Esophagus (tissue), 2 donors: ENCODE measurements at regions not wholly inside any gene's neighbourhood (a gene's known extent, or its start where the extent isn't known, plus 50 kb on each side); places are given as distances from the start of the nearest gene placed in this dataset.

ENCODE experiments used
- H3K27ac ChIP-seq, 2 donors: one replicate each; pipeline ENCODE4 v1.5.1; 2013; ENCODE audit warnings: low read depth in 2 of 2, mild to moderate bottlenecking in 2 of 2, inconsistent platforms in 1 of 2, low read length in 1 of 2, moderate library complexity in 1 of 2
- H3K27me3 ChIP-seq, 2 donors: one replicate each; pipeline ENCODE4 v1.6.1; 2013; ENCODE audit warnings: low read length in 2 of 2, control low read depth in 1 of 2, mild to moderate bottlenecking in 1 of 2; ENCODE audit not compliant: insufficient read depth in 2 of 2, control insufficient read depth in 1 of 2
- H3K36me3 ChIP-seq, 2 donors: one replicate each; pipeline ENCODE4 v1.6.1; 2013; ENCODE audit warnings: low read length in 1 of 2; ENCODE audit not compliant: control insufficient read depth in 2 of 2, insufficient read depth in 2 of 2
- H3K4me1 ChIP-seq, 2 donors: one replicate each; pipeline ENCODE4 v1.6.1; 2013; ENCODE audit warnings: low read length in 1 of 2; ENCODE audit not compliant: control insufficient read depth in 2 of 2, insufficient read depth in 2 of 2
- H3K4me3 ChIP-seq, 2 donors: one replicate each; pipeline ENCODE4 v1.5.1; 2013; ENCODE audit warnings: low read length in 2 of 2, mild to moderate bottlenecking in 2 of 2, low read depth in 1 of 2, moderate library complexity in 1 of 2
- H3K9me3 ChIP-seq, 2 donors: one replicate each; pipeline ENCODE4 v1.6.1; 2013; ENCODE audit warnings: mild to moderate bottlenecking in 2 of 2, low read depth in 1 of 2, low read length in 1 of 2, moderate library complexity in 1 of 2; ENCODE audit not compliant: control insufficient read depth in 2 of 2, insufficient read depth in 1 of 2
- whole genome bisulfite sequencing, 2 donors: extraction: QIAGEN DNeasy Blood & Tissue Kit; methylation state at CpG; one replicate each; pipeline ENCODE4 v1.1.7; 2013; 5-methylcytosine and 5-hydroxymethylcytosine counted together
- donor health status: healthy with polysubstance abuse.
- donor health status: Bipolar disorder and iron deficiency.

- H3K4me1 ChIP-seq: no peaks in the 10 kb centered on the region
Observed at GRCh38 chr6:134723081-134723871, 226.6 kb downstream of the ALDH8A1 start.

GRCh38 chr6:134722200-134722870 is 227.6 kb downstream of the ALDH8A1 start:
- H3K9me3 ChIP-seq: no peaks in the 10 kb centered on the region
- no peak overlapping the region for H3K4me3 ChIP-seq
- no peaks in the 10 kb centered on the region for H3K36me3 ChIP-seq
- WGBS, 2 donors: 66 to 70% methylated on average over 5 of the region's 5 CpGs
- H3K27ac ChIP-seq: no peak overlapping the region
- no peaks in the 10 kb centered on the region for H3K27me3 ChIP-seq
- H3K4me1 ChIP-seq: no peaks in the 10 kb centered on the region

More at GRCh38 chr6:134723081-134723871, 226.6 kb downstream of the ALDH8A1 start:
- H3K4me3 ChIP-seq: no peak overlapping the region
- no peaks in the 10 kb centered on the region for H3K9me3 ChIP-seq
- no peaks in the 10 kb centered on the region for H3K27me3 ChIP-seq
- 76 to 85% methylated on average over 3 of the region's 3 CpGs for WGBS, 2 donors
- no peak overlapping the region for H3K27ac ChIP-seq
- H3K36me3 ChIP-seq: no peaks in the 10 kb centered on the region

GRCh38 chr6:134721060-134721405 is 228.9 kb downstream of the ALDH8A1 start:
- Histone ChIP-seq H3K9me3 (no peaks in the 10 kb centered on the region), H3K27ac (no peak overlapping the region), H3K27me3 (no peaks in the 10 kb centered on the region), H3K36me3 (no peaks in the 10 kb centered on the region), H3K4me3 (no peak overlapping the region), H3K4me1 (no peaks in the 10 kb centered on the region)
- 63 to 70% methylated on average over 2 of the region's 2 CpGs for WGBS, 2 donors

- Histone ChIP-seq H3K9me3 (no peaks in the 10 kb centered on the region), H3K27me3 (no peaks in the 10 kb centered on the region), H3K4me3 (no peak overlapping the region), H3K27ac (no peak overlapping the region), H3K4me1 (no peaks in the 10 kb centered on the region), H3K36me3 (no peaks in the 10 kb centered on the region)
- 44 to 49% methylated on average over 4 of the region's 4 CpGs for WGBS, 2 donors
Observed at GRCh38 chr6:134720353-134721059, 229.4 kb downstream of the ALDH8A1 start.

- Histone ChIP-seq H3K27me3 (no peaks in the 10 kb centered on the region), H3K27ac (no peak overlapping the region), H3K4me3 (no peak overlapping the region), H3K36me3 (no peaks in the 10 kb centered on the region), H3K4me1 (peaks cover 0 to under 1% of the 10 kb centered on the region in 2 donors), H3K9me3 (no peaks in the 10 kb centered on the region)
- WGBS, 2 donors: 64 to 79% methylated on average over 2 of the region's 2 CpGs
Observed at GRCh38 chr6:134719911-134720310, 230.0 kb downstream of the ALDH8A1 start.

- no peaks in the 10 kb centered on the region for H3K27me3 ChIP-seq
- H3K4me1 ChIP-seq: peaks cover 0 to 3% of the 10 kb centered on the region in 2 donors
- WGBS, 2 donors: 74 to 81% methylated on average over 6 of the region's 6 CpGs
- no peaks in the 10 kb centered on the region for H3K36me3 ChIP-seq
- H3K27ac ChIP-seq: no peak overlapping the region
- no peaks in the 10 kb centered on the region for H3K9me3 ChIP-seq
- no peak overlapping the region for H3K4me3 ChIP-seq
Observed at GRCh38 chr6:134719286-134719685, 230.6 kb downstream of the ALDH8A1 start.

GRCh38 chr6:134714679-134715078 is 235.2 kb downstream of the ALDH8A1 start:
- H3K27me3 ChIP-seq: no peaks in the 10 kb centered on the region
- H3K27ac ChIP-seq: peak overlapping the region; percentile 40 to 46
- H3K36me3 ChIP-seq: no peaks in the 10 kb centered on the region
- H3K4me1 ChIP-seq: peaks cover 0 to 3% of the 10 kb centered on the region in 2 donors
- no peak overlapping the region for H3K4me3 ChIP-seq
- 56 to 65% methylated on average over 8 of the region's 8 CpGs for WGBS, 2 donors
- H3K9me3 ChIP-seq: no peaks in the 10 kb centered on the region

- WGBS, 2 donors: 48 to 57% methylated on average over 4 of the region's 4 CpGs
- no peaks in the 10 kb centered on the region for H3K27me3 ChIP-seq
- H3K4me3 ChIP-seq: no peak overlapping the region
- H3K9me3 ChIP-seq: no peaks in the 10 kb centered on the region
- peaks cover 0 to 3% of the 10 kb centered on the region in 2 donors for H3K4me1 ChIP-seq
- H3K27ac ChIP-seq: peak overlapping the region; percentile 40 to 46
- H3K36me3 ChIP-seq: no peaks in the 10 kb centered on the region
Observed at GRCh38 chr6:134714113-134714512, 235.8 kb downstream of the ALDH8A1 start.

GRCh38 chr6:134712311-134712710 is 237.6 kb downstream of the ALDH8A1 start:
- Histone ChIP-seq H3K36me3 (no peaks in the 10 kb centered on the region), H3K9me3 (no peaks in the 10 kb centered on the region)

More at GRCh38 chr6:134712311-134712710, 237.6 kb downstream of the ALDH8A1 start:
- no peak overlapping the region for H3K4me3 ChIP-seq
- H3K4me1 ChIP-seq: peaks cover 0 to 3% of the 10 kb centered on the region in 2 donors
- H3K27me3 ChIP-seq: no peaks in the 10 kb centered on the region
- H3K27ac ChIP-seq: no peak overlapping the region
